Gastroesophageal sphincter (tissue), 4 donors: ENCODE measurements at regions not wholly inside any gene's neighbourhood (a gene's known extent, or its start where the extent isn't known, plus 50 kb on each side); places are given as distances from the start of the nearest gene placed in this dataset.

Experiments used
- ATAC-seq: fragments of 150-250 bp; one replicate; pipeline ENCODE4 v1.9.1; 2016; ENCODE audit warnings: mild to moderate bottlenecking, moderate library complexity
- H3K27ac ChIP-seq, 4 donors: fragments of 200-600 bp; sonication (generic) in 3 of 4; 1 replicate in 3 of 4; 2 replicates in 1 of 4; pipeline ENCODE4 v1.5.1; 2016 to 2019
- H3K27me3 ChIP-seq: fragments of 200-600 bp; sonication (generic); one replicate; pipeline ENCODE4 v1.5.1; 2019
- H3K36me3 ChIP-seq, 2 donors: fragments of 200-600 bp; sonication (generic); one replicate each; pipeline ENCODE4 v1.5.1; 2019; ENCODE audit warnings: control low read depth in 1 of 2
- H3K4me1 ChIP-seq, 3 donors: fragments of 200-600 bp; sonication (generic); 1 replicate in 2 of 3; 2 replicates in 1 of 3; pipeline ENCODE4 v1.5.1; 2016 to 2019; ENCODE audit warnings: control low read depth in 2 of 3
- H3K4me3 ChIP-seq, 2 donors: fragments of 200-600 bp; sonication (generic); one replicate each; pipeline ENCODE4 v1.5.1; 2019; ENCODE audit warnings: mild to moderate bottlenecking in 1 of 2, moderate library complexity in 1 of 2
- H3K9me3 ChIP-seq, 3 donors: fragments of 200-600 bp; sonication (generic); one replicate each; pipeline ENCODE4 v1.5.1; 2017 to 2019; ENCODE audit warnings: control low read depth in 2 of 3
- EP300 ChIP-seq: sonication (generic); formaldehyde crosslinking; IDR thresholded peaks from one replicate; pipeline ENCODE4 v1.6.1; 2017; ENCODE audit warnings: antibody characterized with exemption, mild to moderate bottlenecking
- POLR2A ChIP-seq, 2 donors: fragments of 450-650 bp; IDR thresholded peaks; one replicate each; pipeline ENCODE4 v1.6.1; 2017; ENCODE audit warnings: antibody characterized with exemption in 2 of 2, mild to moderate bottlenecking in 2 of 2, moderate library complexity in 1 of 2
- POLR2AphosphoS5 ChIP-seq: sonication (generic); formaldehyde crosslinking; IDR thresholded peaks from one replicate; pipeline ENCODE4 v1.6.1; 2017; ENCODE audit warnings: antibody characterized with exemption
- WGBS, 2 donors: methylation state at CpG; one replicate each; pipeline ENCODE4 v1.1.5; 2018; ENCODE audit warnings: low coverage in 1 of 2; 5-methylcytosine and 5-hydroxymethylcytosine counted together
- TF ChIP-seq, protein P1 (sequence below), 4 experiments: fragments of 200-600 bp in 2 of 4; fragments of 450-650 bp in 2 of 4; sonication (generic) in 1 of 4; IDR thresholded peaks; one replicate each; pipeline ENCODE4 v1.5.1; 2017 to 2019; ENCODE audit warnings: antibody characterized with exemption in 4 of 4, mild to moderate bottlenecking in 2 of 4, moderate library complexity in 2 of 4

DNA sequence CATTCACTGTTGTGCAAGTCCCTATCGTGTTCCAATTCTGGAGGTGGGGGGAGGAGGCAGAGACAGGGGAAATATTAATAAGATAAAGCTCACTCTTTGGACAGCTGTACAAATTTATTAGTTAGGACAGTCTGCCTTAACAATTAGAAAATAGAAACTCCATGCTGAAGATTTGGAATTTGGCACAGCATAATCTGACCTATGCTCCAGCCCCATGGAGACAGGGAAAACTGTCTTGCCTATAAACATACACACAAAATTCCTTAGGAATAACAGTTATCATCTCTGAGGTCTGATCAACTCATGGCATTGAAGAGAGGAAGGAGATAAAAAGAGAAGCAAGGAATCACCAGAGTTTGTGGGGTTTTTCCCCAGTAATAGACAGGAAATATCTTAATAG lies 335.4 kb upstream of the MEOX2 start:
- ATAC-seq = no peak
- Histone ChIP-seq H3K27me3 (no peaks in the 10 kb centered on the region), H3K4me1 (peaks cover 9 to 44% (median 9%) of the 10 kb centered on the region in 3 donors), H3K4me3 (no peak overlapping the region), H3K36me3 (no peaks in the 10 kb centered on the region), H3K27ac (no peak overlapping the region), H3K9me3 (no peaks in the 10 kb centered on the region)
- WGBS, 2 donors = 14 to 20% methylated on average over 1 of the region's 1 CpG
- TF ChIP-seq POLR2A (IDR thresholded peaks at IDR 0.05) = no peak
- TF ChIP-seq, protein P1, sequence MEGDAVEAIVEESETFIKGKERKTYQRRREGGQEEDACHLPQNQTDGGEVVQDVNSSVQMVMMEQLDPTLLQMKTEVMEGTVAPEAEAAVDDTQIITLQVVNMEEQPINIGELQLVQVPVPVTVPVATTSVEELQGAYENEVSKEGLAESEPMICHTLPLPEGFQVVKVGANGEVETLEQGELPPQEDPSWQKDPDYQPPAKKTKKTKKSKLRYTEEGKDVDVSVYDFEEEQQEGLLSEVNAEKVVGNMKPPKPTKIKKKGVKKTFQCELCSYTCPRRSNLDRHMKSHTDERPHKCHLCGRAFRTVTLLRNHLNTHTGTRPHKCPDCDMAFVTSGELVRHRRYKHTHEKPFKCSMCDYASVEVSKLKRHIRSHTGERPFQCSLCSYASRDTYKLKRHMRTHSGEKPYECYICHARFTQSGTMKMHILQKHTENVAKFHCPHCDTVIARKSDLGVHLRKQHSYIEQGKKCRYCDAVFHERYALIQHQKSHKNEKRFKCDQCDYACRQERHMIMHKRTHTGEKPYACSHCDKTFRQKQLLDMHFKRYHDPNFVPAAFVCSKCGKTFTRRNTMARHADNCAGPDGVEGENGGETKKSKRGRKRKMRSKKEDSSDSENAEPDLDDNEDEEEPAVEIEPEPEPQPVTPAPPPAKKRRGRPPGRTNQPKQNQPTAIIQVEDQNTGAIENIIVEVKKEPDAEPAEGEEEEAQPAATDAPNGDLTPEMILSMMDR (IDR thresholded peaks at IDR 0.05) = no peak
- no peak for TF ChIP-seq EP300
- no peak for TF ChIP-seq POLR2AphosphoS5

DNA sequence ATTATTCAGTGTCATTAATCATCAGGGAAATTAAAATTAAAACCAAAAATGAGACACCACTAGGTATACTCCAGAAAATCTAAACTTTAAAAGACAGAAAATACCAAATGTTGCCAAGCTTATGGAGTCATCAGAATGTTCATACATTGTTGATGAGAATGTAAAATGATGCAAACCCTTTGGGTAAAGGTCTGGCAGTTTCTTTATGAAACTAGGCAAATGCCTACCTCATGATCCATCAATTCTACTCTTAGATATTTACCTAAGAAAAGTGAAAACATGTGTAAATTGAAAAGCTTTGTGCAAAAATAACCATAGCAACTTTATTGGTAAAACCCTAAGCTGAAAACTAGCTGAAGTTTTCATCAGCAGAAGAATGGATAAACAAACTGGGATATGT lies 329.5 kb upstream of the MEOX2 start:
- no peak overlapping the region for H3K4me3 ChIP-seq
- H3K9me3 ChIP-seq = no peaks in the 10 kb centered on the region
- H3K27me3 ChIP-seq = no peaks in the 10 kb centered on the region
- no peak overlapping the region for H3K27ac ChIP-seq
- no peaks in the 10 kb centered on the region for H3K4me1 ChIP-seq
- no peak for TF ChIP-seq POLR2A (IDR thresholded peaks at IDR 0.05)
- TF ChIP-seq EP300 = no peak
- TF ChIP-seq, protein P1 (IDR thresholded peaks at IDR 0.05) = no peak
- no peak for TF ChIP-seq POLR2AphosphoS5
- H3K36me3 ChIP-seq = no peaks in the 10 kb centered on the region
- ATAC-seq = no peak

DNA sequence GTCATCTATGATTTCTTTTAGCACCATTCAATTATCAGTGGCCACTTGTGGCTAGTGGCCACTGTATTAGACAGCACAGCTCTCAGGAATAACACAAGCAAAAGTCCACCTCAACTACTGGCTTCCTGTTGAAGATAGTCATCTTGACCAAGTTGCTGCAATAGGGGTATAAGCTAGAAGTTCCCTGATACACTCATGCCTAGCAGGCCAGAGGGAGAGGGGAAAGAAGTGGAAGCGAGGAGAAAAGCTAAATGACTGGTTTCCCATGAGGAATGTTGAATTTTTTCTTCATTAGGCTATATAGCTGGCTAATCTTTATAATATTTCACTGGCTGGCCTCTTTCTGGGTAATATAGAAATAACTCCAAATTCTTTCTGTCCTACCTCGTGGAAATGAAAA lies 327.5 kb upstream of the MEOX2 start:
- Histone ChIP-seq H3K36me3 (no peaks in the 10 kb centered on the region), H3K27ac (no peak overlapping the region), H3K9me3 (no peaks in the 10 kb centered on the region), H3K4me3 (no peak overlapping the region), H3K4me1 (no peaks in the 10 kb centered on the region), H3K27me3 (no peaks in the 10 kb centered on the region)
- TF ChIP-seq, protein P1 (IDR thresholded peaks at IDR 0.05) = no peak
- no peak for TF ChIP-seq POLR2AphosphoS5
- no peak for TF ChIP-seq EP300
- no peak for TF ChIP-seq POLR2A (IDR thresholded peaks at IDR 0.05)
- ATAC-seq = no peak
- 92 to 93% methylated on average over 2 of the region's 2 CpGs for WGBS, 2 donors

DNA sequence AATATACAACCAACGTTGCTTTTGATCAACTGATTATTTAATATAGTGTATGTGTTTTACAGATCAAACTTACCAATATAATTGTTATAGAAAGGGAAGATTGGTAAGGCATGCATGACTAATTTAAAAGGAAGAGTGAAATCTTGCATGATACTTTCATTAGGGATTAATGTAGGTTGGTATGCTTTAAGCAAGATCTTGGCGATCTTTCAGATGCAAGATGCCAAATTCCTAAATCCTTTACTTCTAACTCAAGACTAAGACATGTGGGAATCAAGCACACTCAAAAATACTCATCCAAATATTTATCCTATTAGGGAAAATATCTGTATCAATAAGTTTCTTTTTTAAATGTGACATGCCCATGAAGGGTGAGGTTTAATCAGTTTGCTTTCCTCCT lies 321.4 kb upstream of the MEOX2 start:
- no peak overlapping the region for H3K27ac ChIP-seq
- H3K9me3 ChIP-seq = no peaks in the 10 kb centered on the region
- TF ChIP-seq POLR2AphosphoS5 = no peak
- no peak for TF ChIP-seq POLR2A (IDR thresholded peaks at IDR 0.05)
- no peak for TF ChIP-seq EP300
- TF ChIP-seq, protein P1 (IDR thresholded peaks at IDR 0.05) = no peak
- H3K36me3 ChIP-seq = no peaks in the 10 kb centered on the region
- no peaks in the 10 kb centered on the region for H3K4me1 ChIP-seq
- WGBS, 2 donors = 83 to 89% methylated on average over 2 of the region's 2 CpGs
- H3K27me3 ChIP-seq = no peaks in the 10 kb centered on the region
- no peak overlapping the region for H3K4me3 ChIP-seq
- ATAC-seq = no peak

DNA sequence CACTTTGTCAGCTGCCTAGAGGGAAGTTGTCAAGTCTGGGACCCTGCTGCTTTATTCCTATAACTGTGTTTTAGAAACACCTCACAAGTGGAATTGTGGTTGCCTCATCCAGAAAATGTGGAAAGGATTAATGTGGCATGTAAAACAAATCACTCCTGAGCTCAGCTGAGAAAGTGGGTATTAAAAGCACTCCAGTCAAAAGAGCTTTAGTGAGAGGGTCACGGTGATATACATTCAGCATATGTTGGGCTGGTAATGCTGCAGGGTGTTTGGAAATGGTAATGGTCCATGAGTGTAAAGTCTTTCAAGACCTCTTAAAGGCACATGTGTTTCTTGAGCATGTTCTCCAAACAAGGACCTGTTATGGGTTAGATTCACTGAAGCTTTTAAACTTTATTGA lies 318.2 kb upstream of the MEOX2 start:
- no peak for TF ChIP-seq POLR2AphosphoS5
- TF ChIP-seq EP300 = no peak
- TF ChIP-seq, protein P1 (IDR thresholded peaks at IDR 0.05) = no peak
- no peak for TF ChIP-seq POLR2A (IDR thresholded peaks at IDR 0.05)
- H3K36me3 ChIP-seq = no peaks in the 10 kb centered on the region
- no peaks in the 10 kb centered on the region for H3K27me3 ChIP-seq
- 67 to 100% methylated on average over 1 of the region's 1 CpG for WGBS, 2 donors
- no peak overlapping the region for H3K27ac ChIP-seq
- no peak for ATAC-seq
- H3K4me3 ChIP-seq = no peak overlapping the region
- H3K9me3 ChIP-seq = no peaks in the 10 kb centered on the region
- no peaks in the 10 kb centered on the region for H3K4me1 ChIP-seq
